ENCODE measurements at regions not wholly inside any gene's neighbourhood (a gene's known extent, or its start where the extent isn't known, plus 50 kb on each side); places are given as distances from the start of the nearest gene placed in this dataset.

DNA sequence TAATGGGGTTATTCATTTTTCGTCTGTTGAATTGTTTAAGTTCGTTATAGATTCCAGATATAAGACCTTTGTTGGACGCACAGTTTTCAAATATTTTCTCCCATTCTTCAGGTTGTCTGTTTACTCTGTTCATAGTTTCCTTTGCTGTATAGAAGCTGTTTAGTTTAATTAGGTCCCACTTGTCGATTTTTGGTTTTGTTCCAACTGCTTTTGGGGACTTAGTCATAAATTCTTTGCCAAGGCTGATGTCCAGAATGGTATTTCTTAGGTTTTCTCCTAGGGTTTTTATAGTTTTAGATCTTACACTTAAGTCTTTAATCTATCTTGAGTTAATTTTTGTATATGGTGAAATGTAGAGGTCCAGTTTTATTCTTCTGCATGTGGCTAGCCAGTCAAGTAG is 58.9 kb upstream of the ZNF280D start (continued):
- TF ChIP-seq, protein P1, sequence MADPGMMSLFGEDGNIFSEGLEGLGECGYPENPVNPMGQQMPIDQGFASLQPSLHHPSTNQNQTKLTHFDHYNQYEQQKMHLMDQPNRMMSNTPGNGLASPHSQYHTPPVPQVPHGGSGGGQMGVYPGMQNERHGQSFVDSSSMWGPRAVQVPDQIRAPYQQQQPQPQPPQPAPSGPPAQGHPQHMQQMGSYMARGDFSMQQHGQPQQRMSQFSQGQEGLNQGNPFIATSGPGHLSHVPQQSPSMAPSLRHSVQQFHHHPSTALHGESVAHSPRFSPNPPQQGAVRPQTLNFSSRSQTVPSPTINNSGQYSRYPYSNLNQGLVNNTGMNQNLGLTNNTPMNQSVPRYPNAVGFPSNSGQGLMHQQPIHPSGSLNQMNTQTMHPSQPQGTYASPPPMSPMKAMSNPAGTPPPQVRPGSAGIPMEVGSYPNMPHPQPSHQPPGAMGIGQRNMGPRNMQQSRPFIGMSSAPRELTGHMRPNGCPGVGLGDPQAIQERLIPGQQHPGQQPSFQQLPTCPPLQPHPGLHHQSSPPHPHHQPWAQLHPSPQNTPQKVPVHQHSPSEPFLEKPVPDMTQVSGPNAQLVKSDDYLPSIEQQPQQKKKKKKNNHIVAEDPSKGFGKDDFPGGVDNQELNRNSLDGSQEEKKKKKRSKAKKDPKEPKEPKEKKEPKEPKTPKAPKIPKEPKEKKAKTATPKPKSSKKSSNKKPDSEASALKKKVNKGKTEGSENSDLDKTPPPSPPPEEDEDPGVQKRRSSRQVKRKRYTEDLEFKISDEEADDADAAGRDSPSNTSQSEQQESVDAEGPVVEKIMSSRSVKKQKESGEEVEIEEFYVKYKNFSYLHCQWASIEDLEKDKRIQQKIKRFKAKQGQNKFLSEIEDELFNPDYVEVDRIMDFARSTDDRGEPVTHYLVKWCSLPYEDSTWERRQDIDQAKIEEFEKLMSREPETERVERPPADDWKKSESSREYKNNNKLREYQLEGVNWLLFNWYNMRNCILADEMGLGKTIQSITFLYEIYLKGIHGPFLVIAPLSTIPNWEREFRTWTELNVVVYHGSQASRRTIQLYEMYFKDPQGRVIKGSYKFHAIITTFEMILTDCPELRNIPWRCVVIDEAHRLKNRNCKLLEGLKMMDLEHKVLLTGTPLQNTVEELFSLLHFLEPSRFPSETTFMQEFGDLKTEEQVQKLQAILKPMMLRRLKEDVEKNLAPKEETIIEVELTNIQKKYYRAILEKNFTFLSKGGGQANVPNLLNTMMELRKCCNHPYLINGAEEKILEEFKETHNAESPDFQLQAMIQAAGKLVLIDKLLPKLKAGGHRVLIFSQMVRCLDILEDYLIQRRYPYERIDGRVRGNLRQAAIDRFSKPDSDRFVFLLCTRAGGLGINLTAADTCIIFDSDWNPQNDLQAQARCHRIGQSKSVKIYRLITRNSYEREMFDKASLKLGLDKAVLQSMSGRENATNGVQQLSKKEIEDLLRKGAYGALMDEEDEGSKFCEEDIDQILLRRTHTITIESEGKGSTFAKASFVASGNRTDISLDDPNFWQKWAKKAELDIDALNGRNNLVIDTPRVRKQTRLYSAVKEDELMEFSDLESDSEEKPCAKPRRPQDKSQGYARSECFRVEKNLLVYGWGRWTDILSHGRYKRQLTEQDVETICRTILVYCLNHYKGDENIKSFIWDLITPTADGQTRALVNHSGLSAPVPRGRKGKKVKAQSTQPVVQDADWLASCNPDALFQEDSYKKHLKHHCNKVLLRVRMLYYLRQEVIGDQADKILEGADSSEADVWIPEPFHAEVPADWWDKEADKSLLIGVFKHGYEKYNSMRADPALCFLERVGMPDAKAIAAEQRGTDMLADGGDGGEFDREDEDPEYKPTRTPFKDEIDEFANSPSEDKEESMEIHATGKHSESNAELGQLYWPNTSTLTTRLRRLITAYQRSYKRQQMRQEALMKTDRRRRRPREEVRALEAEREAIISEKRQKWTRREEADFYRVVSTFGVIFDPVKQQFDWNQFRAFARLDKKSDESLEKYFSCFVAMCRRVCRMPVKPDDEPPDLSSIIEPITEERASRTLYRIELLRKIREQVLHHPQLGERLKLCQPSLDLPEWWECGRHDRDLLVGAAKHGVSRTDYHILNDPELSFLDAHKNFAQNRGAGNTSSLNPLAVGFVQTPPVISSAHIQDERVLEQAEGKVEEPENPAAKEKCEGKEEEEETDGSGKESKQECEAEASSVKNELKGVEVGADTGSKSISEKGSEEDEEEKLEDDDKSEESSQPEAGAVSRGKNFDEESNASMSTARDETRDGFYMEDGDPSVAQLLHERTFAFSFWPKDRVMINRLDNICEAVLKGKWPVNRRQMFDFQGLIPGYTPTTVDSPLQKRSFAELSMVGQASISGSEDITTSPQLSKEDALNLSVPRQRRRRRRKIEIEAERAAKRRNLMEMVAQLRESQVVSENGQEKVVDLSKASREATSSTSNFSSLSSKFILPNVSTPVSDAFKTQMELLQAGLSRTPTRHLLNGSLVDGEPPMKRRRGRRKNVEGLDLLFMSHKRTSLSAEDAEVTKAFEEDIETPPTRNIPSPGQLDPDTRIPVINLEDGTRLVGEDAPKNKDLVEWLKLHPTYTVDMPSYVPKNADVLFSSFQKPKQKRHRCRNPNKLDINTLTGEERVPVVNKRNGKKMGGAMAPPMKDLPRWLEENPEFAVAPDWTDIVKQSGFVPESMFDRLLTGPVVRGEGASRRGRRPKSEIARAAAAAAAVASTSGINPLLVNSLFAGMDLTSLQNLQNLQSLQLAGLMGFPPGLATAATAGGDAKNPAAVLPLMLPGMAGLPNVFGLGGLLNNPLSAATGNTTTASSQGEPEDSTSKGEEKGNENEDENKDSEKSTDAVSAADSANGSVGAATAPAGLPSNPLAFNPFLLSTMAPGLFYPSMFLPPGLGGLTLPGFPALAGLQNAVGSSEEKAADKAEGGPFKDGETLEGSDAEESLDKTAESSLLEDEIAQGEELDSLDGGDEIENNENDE (IDR thresholded peaks at IDR 0.05; ENCODE audit: insufficient replicate concordance, low read length), result no peak
- TF ChIP-seq HDAC6 (IDR thresholded peaks at IDR 0.05; ENCODE audit: low read depth, low read length) (no peak), SP1 (IDR thresholded peaks at IDR 0.05; ENCODE audit: low read depth, low read length) (no peak), CBX5 (IDR thresholded peaks at IDR 0.05; ENCODE audit: low read depth, low read length) (no peak), KDM1A (IDR thresholded peaks at IDR 0.05; ENCODE audit: borderline replicate concordance, low read length) (no peak), SIRT6 (IDR thresholded peaks at IDR 0.05; ENCODE audit: low read length) (no peak), ATF2 (IDR thresholded peaks at IDR 0.05; ENCODE audit: low read length) (no peak), KDM5A (IDR thresholded peaks at IDR 0.05; ENCODE audit: low read length) (no peak), SP4 (IDR thresholded peaks at IDR 0.05; ENCODE audit: low read length) (no peak)
